KG1 (cell line): ENCODE measurements at regions not wholly inside any gene's neighbourhood (a gene's known extent, or its start where the extent isn't known, plus 50 kb on each side); places are given as distances from the start of the nearest gene placed in this dataset.
"Not testable (repeated sequence)": the region's sequence is repeated elsewhere in the genome, so short reads cannot be mapped to it uniquely, and the experiment has no call there.

Experiments
- DNase-seq: peaks from one replicate; lab custom pipeline; 2025; lab: John Stamatoyannopoulos, UW

DNA sequence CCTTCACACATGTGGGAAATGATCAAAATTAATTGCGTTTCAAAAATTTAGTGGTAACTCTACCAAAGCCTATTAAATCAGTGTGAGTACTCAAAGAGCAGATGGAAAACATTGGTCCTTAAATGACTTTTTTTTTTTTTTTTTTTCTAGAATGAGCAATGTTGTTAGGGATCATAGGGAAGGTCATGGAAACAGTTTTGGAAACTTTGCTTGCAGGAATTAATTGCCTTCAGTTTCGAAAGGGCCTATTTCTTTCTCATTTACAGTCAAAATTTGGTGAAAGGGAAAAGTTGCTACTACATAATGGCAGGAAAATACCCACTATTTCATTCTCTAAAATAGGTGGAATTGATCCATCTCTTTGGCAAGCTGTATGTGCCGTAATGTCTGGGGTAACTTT, 160.9 kb downstream of the RTL9 start:
- DNase-seq = no peak

DNA sequence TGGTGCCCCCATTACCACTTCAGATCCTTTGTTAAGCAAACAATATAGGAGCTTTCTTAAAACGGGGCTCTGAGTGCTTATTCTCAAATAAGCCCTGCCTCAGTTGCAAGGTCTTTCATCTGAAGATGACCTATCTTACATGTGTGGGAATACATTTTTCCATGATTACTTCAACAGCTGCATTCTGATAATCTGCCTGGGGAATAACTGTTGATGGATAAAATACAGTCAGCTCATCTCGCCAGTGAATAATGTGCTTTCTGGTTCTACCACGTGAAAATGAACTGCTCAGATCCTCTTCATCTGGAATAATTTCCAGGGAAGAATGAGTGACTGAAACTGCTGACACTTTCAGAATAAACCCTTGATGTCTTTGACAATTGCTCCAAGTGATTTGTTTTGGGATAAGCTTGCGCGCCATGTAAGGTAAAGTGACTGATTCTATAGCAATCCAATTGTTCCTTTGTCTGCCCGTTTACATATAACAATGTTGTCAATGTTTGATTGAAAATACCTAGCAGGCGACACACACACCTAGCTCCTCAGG, 161.3 kb downstream of the RTL9 start:
- DNase-seq = no peak

DNA sequence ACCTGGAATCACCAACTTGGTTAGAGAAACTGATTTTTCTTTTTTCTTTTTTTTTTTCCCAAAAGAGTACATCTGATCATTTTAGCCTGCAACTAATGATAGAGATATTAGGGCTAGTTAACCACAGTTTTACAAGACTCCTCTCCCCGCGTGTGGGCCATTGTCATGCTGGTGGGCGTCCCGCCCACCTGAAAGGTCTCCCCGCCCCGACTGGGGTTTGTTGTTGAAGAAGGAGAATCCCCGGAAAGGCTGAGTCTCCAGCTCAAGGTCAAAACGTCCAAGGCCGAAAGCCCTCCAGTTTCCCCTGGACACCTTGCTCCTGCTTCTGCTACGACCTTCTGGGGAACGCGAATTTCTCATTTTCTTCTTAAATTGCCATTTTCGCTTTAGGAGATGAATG, 162.0 kb downstream of the RTL9 start:
- not testable (repeated sequence) for DNase-seq

DNA sequence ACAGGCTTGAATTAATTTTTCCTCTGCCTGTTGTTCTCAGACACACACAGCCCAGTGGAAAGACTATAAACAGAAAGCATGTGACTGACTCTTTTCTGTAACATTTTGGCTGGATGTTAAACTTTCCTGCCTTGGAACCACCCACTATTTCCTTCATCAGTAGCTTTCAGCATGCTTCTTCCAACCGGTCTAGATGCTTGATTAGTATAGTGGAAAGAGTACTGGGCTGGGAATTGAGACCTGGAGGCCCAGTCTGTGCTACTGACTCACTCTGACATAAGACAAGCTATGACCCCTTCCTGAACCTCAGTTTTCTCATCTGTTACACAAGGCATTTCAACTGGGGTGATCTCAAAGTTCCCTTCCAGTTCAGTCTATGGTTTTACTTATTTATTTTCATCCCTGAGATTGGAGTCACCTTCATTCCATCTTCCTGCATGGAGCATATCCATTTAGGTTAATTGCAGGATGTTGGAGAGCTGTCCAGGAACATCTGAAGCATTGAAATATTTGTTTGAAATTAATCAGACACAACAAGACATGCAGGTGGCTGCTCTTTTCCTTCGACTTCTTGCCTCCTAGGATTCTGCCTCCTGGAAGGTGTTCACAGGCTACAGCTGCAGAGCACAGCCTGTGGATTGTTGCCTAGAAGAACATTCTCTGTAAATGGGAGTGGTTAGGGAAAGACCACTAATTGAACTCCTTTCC, 173.4 kb downstream of the RTL9 start:
- no peak for DNase-seq

DNA sequence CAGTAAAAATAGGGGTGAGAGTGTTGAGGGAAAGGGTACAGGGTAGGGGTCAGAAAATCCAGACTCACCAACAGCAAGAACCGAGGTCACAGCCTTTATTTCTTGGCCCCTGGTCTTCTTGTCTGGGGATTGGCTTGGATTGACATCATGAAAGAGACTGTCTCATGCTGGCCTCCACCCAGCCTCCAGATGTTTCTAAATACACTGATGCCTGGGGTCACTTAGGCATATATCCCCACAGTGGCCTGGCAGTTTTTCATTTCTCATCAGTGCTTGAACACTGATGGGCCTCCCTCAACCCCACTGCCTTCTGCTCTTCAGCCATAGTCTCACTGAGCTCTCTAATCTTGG, 173.9 kb downstream of the RTL9 start:
- DNase-seq = no peak

DNA sequence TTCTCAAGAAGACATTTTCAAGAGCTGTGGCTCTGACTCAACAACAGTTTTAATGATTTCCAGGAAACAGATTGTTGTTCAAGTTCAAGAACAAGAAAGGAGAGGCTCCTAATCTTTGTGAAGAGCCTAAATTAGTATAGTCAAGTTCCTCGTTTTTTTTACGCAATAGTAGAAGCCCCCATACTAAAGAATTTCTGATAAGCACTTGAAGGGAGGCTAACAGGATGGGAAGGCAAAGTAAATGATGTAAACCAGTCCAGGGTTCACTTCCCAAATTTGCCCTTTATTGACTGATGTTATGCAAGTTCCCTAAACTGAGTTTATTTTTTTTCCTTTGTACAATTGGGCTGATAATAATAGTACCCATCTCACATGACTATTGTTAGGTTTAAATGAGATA, 178.2 kb downstream of the RTL9 start:
- no peak for DNase-seq

DNA sequence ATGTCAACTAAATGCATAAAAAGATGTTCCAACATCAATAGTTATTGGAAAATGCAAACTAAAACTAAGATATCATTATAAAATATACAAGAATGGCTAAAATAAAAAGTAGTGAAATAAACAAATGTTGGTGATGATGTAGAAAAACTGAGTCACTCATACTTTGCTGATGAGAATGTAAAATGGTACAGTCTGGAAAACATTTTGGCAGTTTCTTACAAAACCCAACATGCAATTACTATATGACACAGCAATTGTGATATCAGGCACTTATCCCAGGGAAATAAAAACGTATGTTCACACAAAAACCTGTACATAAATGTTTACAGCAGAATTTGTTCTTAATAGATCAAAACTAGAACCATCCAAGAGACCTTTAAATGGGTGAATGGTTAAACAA, 182.6 kb downstream of the RTL9 start:
- no peak for DNase-seq

DNA sequence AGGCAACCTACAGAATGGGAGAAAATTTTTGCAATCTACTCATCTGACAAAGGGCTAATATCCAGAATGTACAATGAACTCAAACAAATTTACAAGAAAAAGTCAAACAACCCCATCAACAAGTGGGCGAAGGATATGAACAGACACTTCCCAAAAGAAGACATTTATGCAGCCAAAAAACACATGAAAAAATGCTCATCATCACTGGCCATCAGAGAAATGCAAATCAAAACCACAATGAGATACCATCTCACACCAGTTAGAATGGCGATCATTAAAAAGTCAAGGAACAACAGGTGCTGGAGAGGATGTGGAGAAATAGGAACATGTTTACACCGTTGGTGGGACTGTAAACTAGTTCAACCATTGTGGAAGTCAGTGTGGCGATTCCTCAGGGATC, 192.2 kb downstream of the RTL9 start:
- DNase-seq = not testable (repeated sequence)

DNA sequence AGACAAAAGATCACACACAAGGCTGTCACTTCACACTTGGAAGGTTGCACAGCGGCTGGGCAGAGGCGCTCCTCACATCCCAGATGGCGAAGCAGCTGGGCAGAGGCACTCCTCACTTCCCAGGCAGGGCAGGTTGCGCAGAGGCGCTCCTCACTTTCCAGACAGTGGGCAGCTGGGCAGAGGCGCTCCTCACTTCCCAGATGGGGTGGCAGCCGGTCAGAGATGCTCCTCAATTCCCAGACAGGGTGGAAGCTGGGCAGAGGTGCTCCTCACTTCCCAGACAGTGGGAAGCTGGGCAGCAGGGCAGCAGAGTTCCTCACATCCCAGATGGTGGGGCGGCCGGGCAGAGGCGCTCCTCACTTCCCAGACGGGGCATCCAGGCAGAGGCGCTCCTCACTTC, 199.2 kb downstream of the RTL9 start:
- DNase-seq = no peak

DNA sequence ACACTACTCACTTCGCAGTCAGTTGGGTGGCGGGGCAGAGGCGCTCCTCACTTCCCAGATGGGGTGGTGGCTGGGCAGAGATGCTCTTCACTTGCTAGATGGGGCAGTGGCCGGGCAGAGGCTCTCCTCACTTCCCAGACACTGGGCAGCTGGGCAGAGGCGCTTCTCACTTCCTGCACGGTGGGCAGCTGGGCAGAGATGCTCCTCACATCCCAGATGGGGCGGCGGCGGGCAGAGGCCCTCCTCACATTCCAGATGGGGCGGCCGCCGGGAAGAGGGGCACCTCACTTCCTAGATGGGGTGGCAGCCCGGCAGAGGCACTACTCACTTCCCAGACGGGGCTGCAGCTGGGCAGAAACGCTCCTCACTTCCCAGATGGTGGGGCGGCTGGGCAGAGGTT, 199.8 kb downstream of the RTL9 start:
- DNase-seq = no peak

DNA sequence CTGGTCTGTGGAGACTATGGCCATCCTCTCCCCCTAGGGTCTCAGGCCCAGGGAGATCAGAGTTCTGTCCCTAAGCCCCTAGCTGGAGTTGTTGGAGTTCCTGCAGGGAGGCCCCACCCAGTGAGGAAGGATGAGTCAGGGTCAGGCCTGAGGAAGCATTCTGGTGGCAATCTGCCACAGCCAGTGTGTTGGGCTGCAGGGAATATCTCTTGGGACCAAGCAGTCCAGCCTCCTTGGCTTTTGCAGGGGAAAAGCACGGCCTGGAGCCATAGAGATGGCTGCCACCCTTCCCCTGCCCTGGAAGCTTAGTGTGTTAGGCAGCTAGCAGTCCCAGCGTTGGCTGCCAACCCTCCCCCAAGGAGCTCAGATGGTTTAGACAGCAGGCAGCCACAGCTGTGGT, 202.4 kb downstream of the RTL9 start:
- DNase-seq = no peak

DNA sequence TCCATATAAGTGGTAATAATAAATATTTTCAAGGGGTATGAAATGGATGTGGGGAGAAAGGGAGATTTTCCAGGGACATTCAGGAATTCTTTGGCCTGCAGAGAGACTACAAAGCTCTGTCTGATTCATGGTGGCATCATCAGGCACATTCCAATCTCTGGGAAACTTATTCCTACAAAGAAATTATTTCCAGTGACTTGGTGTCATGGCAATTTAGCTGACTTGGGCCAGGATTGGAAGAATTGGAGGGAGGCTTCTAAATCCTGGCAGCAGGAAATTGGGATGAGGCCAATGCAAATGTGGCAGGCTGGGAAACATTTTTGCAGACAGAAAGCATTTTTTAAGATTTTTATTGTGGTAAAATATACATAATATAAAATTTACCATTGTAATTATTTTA, 204.6 kb downstream of the RTL9 start:
- DNase-seq = no peak

DNA sequence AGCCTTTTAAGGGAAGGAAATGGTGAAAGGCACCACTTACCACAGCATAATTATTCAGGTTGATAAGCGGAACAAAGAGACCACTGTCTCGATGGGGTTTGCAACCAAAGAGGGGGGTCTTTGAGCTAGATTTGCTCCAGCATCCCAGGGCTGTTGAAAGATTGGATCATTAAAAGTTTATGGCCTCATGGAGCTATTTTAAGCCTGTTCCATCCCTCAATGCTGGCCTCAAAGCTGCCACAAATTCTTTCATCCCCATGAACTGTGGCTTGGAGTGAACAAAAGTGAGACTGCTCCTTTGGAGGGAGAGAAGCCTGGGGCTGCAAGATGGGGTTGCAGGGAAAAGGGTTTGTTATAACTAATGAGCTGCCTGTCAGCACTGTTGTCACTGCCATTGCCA, 209.8 kb downstream of the RTL9 start:
- DNase-seq = no peak

DNA sequence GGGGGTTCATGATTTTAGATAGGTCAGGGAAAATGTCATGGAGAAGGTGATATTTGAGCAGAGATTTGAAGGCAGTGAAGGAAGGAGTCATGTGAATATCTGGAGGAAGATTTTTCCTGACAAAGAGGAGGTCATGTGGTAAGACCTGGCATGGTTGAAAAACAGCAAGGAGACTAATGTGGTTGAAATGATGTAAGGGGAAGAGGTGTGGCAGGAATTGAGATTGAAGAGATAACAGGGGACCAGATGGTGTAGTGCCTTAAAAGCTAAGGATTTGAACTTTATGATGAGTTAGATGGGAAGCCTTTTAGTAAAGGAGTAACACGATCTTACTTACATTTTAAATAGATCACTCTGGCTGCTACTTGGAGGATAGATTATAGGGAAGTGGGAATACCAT, 210.9 kb downstream of the RTL9 start:
- DNase-seq = no peak

DNA sequence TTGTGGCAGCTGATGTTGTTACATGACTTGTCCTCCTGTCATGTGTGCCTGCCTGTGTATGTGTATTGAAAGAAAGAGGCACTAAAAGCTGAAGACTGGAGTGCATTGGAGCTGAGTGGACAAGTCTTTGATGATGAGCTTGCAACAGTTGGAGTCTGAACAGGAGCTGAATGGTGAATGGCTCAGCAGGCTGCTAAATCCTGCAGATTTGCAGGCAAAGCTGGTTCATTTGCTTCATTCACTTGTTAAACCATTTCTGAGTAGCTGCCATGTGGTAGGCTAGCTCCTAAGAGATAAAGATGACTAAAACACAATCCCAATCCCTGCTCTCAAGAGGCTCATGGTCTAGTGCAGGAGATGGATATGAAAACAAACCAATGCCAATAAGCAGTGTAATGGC, 217.3 kb downstream of the CHRDL1 start:
- no peak for DNase-seq

DNA sequence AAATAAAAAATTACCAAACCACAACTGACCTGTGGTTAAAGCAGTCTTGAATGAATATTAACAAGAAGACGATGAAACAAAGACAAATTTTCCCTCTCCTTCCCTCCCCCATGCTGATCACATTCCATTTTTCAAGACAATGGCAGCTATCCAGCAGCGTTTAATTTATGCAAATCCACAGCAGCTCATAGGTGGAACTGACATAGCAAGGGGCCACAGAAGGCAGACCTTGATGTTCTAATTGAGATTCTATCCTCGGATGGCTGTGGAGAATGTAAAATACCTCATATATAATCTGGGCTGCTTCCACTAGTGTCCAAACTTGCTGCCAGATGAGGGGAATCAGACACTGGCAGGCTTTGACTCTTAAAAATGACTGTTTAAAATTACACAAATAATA, 211.5 kb downstream of the CHRDL1 start:
- no peak for DNase-seq

DNA sequence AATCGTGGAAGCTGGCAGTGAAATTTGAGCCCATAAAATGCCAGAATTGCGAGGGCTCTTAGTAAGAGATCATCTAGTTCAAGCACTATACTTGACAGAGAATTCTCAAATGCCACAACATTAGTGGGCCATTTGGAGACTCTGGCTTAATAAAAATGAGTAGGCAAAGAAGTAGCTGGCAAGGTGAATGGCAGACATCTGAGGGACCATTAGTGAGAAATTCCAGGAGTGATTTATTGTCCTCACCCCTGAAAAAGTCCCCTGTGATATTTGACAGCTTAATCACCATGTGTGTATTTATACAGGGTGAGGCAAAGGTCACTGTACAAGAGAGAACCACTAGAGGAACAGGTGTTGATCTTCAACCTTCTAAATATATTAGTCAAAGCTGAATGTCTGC, 207.5 kb downstream of the CHRDL1 start:
- DNase-seq = no peak

DNA sequence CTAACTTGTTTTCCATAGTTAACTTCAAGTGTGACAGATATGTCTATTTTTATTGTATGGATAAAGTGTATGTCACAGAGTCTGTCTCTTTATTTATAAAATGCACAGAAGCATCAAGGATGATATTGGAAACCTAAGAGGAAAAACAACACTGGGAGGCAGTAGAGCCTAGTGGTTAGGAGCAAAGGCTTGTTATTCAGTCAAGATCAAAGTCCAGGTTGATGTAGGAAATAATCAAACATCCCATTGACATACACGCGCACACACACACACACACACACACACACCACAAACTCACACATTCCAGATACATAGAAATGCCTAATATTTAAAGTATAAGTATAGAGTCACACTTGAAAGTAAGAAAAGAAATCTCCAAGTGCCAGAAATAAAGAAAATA, 206.8 kb downstream of the CHRDL1 start:
- DNase-seq = no peak

DNA sequence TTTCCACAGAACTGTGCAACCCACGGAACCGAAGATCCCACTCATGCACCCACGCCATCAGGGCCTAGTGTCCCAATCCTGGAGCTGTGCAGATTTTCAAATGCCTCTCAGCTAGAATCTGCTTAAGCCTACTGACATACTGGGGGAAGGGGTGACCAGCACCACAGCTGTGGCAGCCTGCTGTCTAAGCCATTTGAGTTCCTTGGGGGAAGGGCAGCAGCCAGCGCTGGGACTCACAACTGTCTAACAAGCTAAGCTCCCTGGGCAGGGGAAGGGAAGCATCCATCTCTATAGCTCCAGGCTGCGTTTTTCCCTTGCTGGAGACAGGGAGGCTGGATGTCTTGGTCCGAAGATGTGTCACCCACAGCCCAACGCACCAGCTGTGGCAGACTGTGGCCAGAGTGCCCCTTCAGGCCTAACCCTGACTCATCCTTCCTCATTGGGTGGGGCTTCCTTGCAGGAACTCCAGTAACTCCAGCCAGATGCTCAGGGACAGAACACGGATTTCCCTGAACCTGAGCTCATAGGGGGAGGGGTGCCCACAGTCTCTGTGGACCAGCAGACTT, 194.8 kb downstream of the CHRDL1 start:
- DNase-seq = no peak

DNA sequence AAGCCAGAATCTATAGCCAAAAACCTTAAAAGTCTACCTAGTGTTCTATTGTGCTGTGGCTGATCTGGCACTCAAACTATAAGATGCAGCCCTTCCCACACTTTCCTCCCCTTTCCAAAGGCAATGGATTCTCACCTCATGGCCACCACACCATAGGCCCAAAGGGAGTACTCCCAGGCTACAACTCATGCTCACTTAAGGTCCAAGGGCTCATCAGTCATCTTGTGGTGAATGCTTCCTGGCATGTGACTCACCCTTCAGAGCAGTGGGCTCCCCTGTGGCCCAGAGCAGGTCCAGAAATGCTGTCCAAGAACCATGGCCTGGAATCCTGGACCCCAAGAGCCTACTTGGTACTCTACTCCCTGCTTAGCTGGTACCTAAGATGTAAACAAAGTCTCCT, 181.0 kb downstream of the CHRDL1 start:
- DNase-seq = no peak
